Esophagus muscularis mucosa (tissue), 4 donors: ENCODE measurements at regions not wholly inside any gene's neighbourhood (a gene's known extent, or its start where the extent isn't known, plus 50 kb on each side); places are given as distances from the start of the nearest gene placed in this dataset.

ENCODE experiments used
- CTCF ChIP-seq, 3 experiments: fragments of 200-600 bp in 2 of 3; fragments of 450-650 bp in 1 of 3; sonication (generic) in 2 of 3; IDR thresholded peaks; one replicate each; pipeline ENCODE4 v1.5.1; 2017 to 2019; ENCODE audit warnings: antibody characterized with exemption in 3 of 3, mild to moderate bottlenecking in 2 of 3, moderate library complexity in 1 of 3
- EP300 ChIP-seq: sonication (generic); formaldehyde crosslinking; IDR thresholded peaks from one replicate; pipeline ENCODE4 v1.6.1; 2017; ENCODE audit warnings: antibody characterized with exemption
- POLR2AphosphoS5 ChIP-seq, 2 donors: sonication (generic); formaldehyde crosslinking; IDR thresholded peaks; one replicate each; pipeline ENCODE4 v1.6.1; 2017; ENCODE audit warnings: antibody characterized with exemption in 2 of 2

GRCh38 chr7:84447636-84448293 lies 253.2 kb upstream of the SEMA3A start:
- TF ChIP-seq CTCF (IDR thresholded peaks at IDR 0.05) (no peak), EP300 (no peak), POLR2AphosphoS5 (IDR thresholded peaks at IDR 0.05) (no peak)
